H9 (cell line): ENCODE measurements at regions not wholly inside any gene's neighbourhood (a gene's known extent, or its start where the extent isn't known, plus 50 kb on each side); places are given as distances from the start of the nearest gene placed in this dataset.
A peak's percentile ranks its signal among the peaks of the same experiment; 100 is the strongest.

Experiments used
- DNase-seq: peaks from one replicate; pipeline ENCODE4 v3.0.0-alpha.2; 2017
- H2AFZ ChIP-seq: one replicate; pipeline ENCODE4 v1.6.1; 2013; ENCODE audit warnings: mild to moderate bottlenecking, low read length, control low read depth, moderate library complexity
- H2AK5ac ChIP-seq: 2 replicates; pipeline ENCODE4 v1.6.1; 2013; ENCODE audit warnings: low read length, control low read depth, mixed read lengths; ENCODE audit not compliant: insufficient read length
- H2BK120ac ChIP-seq: one replicate; pipeline ENCODE4 v1.6.1; 2013; ENCODE audit warnings: low read depth, mild to moderate bottlenecking, low read length, control low read depth, inconsistent platforms; ENCODE audit not compliant: poor library complexity, severe bottlenecking
- H2BK12ac ChIP-seq: 2 replicates; pipeline ENCODE4 v1.6.1; 2013; ENCODE audit warnings: low read length, control low read depth, mixed read lengths, low read depth; ENCODE audit not compliant: insufficient read length
- H2BK15ac ChIP-seq: 2 replicates; pipeline ENCODE4 v1.6.1; 2013; ENCODE audit warnings: low read depth, low read length, control low read depth
- H2BK20ac ChIP-seq: one replicate; pipeline ENCODE4 v1.6.1; 2013; ENCODE audit warnings: low read depth, mild to moderate bottlenecking, low read length, control low read depth, inconsistent platforms; ENCODE audit not compliant: poor library complexity, severe bottlenecking
- H2BK5ac ChIP-seq: 2 replicates; pipeline ENCODE4 v1.6.1; 2013; ENCODE audit warnings: low read length, control low read depth, mixed read lengths; ENCODE audit not compliant: insufficient read length
- H3K14ac ChIP-seq: 2 replicates; pipeline ENCODE4 v1.6.1; 2013; ENCODE audit warnings: low read length, control low read depth; ENCODE audit not compliant: insufficient read depth
- H3K18ac ChIP-seq: 2 replicates; pipeline ENCODE4 v1.6.1; 2013; ENCODE audit warnings: low read depth, mild to moderate bottlenecking, mixed read lengths, low read length, control low read depth; ENCODE audit not compliant: insufficient read length
- H3K23ac ChIP-seq: 2 replicates; pipeline ENCODE4 v1.6.1; 2013; ENCODE audit warnings: low read length, control low read depth, mixed read lengths, low read depth; ENCODE audit not compliant: insufficient read length
- H3K23me2 ChIP-seq: 2 replicates; pipeline ENCODE4 v1.6.1; 2013; ENCODE audit warnings: low read depth, mild to moderate bottlenecking, mixed read lengths, low read length, control low read depth; ENCODE audit not compliant: insufficient read length, poor library complexity, severe bottlenecking
- H3K27ac ChIP-seq: 2 replicates; pipeline ENCODE4 v1.5.1; 2013; ENCODE audit warnings: low read length, control low read depth, mixed read lengths, low read depth; ENCODE audit not compliant: insufficient read length
- H3K27me3 ChIP-seq: 2 replicates; pipeline ENCODE4 v1.6.1; 2013; ENCODE audit warnings: low read length, control low read depth, inconsistent platforms; ENCODE audit not compliant: insufficient read depth
- H3K4ac ChIP-seq: 2 replicates; pipeline ENCODE4 v1.6.1; 2013; ENCODE audit warnings: low read depth, mild to moderate bottlenecking, control low read depth, inconsistent platforms, low read length, moderate library complexity
- H3K4me1 ChIP-seq: 2 replicates; pipeline ENCODE4 v1.6.1; 2013; ENCODE audit warnings: low read length, control low read depth, inconsistent platforms; ENCODE audit not compliant: insufficient read depth
- H3K4me2 ChIP-seq: 2 replicates; pipeline ENCODE4 v1.6.1; 2013; ENCODE audit warnings: low read length, control low read depth, mixed read lengths; ENCODE audit not compliant: insufficient read length, insufficient read depth
- H3K56ac ChIP-seq: 2 replicates; pipeline ENCODE4 v1.6.1; 2013; ENCODE audit warnings: low read depth, mild to moderate bottlenecking, mixed read lengths, low read length, control low read depth; ENCODE audit not compliant: insufficient read length
- H3K79me1 ChIP-seq: 2 replicates; pipeline ENCODE4 v1.6.1; 2013; ENCODE audit warnings: low read depth, mild to moderate bottlenecking, moderate library complexity, low read length, control low read depth, inconsistent platforms; ENCODE audit not compliant: insufficient read depth, poor library complexity, severe bottlenecking
- H3K79me2 ChIP-seq: 2 replicates; pipeline ENCODE4 v1.6.1; 2013; ENCODE audit warnings: low read length, control low read depth, inconsistent platforms; ENCODE audit not compliant: insufficient read depth
- H3K9ac ChIP-seq: 2 replicates; pipeline ENCODE4 v1.6.1; 2013; ENCODE audit warnings: low read length, control low read depth, mixed read lengths; ENCODE audit not compliant: insufficient read length; ENCODE audit errors: extremely low read depth
- H3K9me3 ChIP-seq: one replicate; pipeline ENCODE4 v1.6.1; 2013; ENCODE audit warnings: low read depth, low read length, inconsistent platforms; ENCODE audit not compliant: control insufficient read depth
- H3T11ph ChIP-seq: one replicate; pipeline ENCODE4 v1.6.1; 2013; ENCODE audit warnings: mild to moderate bottlenecking, low read length, control low read depth, inconsistent platforms
- H4K20me1 ChIP-seq: one replicate; pipeline ENCODE4 v1.6.1; 2013; ENCODE audit not compliant: control insufficient read depth, insufficient read length, insufficient read depth
- H4K5ac ChIP-seq: 2 replicates; pipeline ENCODE4 v1.6.1; 2013; ENCODE audit warnings: low read depth, mild to moderate bottlenecking, mixed read lengths, low read length, control low read depth; ENCODE audit not compliant: insufficient read length
- H4K8ac ChIP-seq: replicated peaks from 2 replicates; pipeline ENCODE4 v1.6.1; 2013; ENCODE audit warnings: low read length, control low read depth, mixed read lengths, low read depth; ENCODE audit not compliant: insufficient read length
- H4K91ac ChIP-seq: 2 replicates; pipeline ENCODE4 v1.6.1; 2013; ENCODE audit warnings: low read depth, mild to moderate bottlenecking, moderate library complexity, mixed read lengths, low read length, control low read depth; ENCODE audit not compliant: insufficient read length
- H3K27ac Mint-ChIP-seq, 3 experiments: 2 replicates in 2 of 3; 3 replicates in 1 of 3; pipeline ENCODE4 v1.8.0; 2020 to 2021; ENCODE audit warnings: mixed read lengths in 3 of 3, mild to moderate bottlenecking in 1 of 3, moderate library complexity in 1 of 3
- H3K27me3 Mint-ChIP-seq: 2 replicates; pipeline ENCODE4 v1.8.0; 2021; ENCODE audit warnings: low read depth, mild to moderate bottlenecking, moderate library complexity, mixed read lengths
- H3K36me3 Mint-ChIP-seq, 3 experiments: 2 replicates in 2 of 3; 3 replicates in 1 of 3; pipeline ENCODE4 v1.8.0; 2020 to 2021; ENCODE audit warnings: low read depth in 3 of 3, mixed read lengths in 3 of 3; ENCODE audit not compliant: insufficient read depth in 1 of 3
- H3K4me1 Mint-ChIP-seq, 2 experiments: 2 replicates each; pipeline ENCODE4 v1.8.0; 2020; ENCODE audit warnings: mixed read lengths in 2 of 2
- H3K4me3 Mint-ChIP-seq, 2 experiments: 2 replicates in 1 of 2; 3 replicates in 1 of 2; pipeline ENCODE4 v1.8.0; 2020 to 2021; ENCODE audit warnings: mild to moderate bottlenecking in 2 of 2, mixed read lengths in 2 of 2, moderate library complexity in 1 of 2
- H3K9me3 Mint-ChIP-seq, 2 experiments: 2 replicates in 1 of 2; 3 replicates in 1 of 2; pipeline ENCODE4 v1.8.0; 2020; ENCODE audit warnings: mild to moderate bottlenecking in 2 of 2, mixed read lengths in 2 of 2, moderate library complexity in 1 of 2
- whole genome bisulfite sequencing: extraction: QIAGEN DNeasy Blood & Tissue Kit; methylation state at CpG from one replicate; pipeline ENCODE4 v1.1.7; 2013; ENCODE audit warnings: missing lambda C conversion rate, low lambda C conversion rate, mixed read lengths; ENCODE audit not compliant: insufficient read length; ENCODE audit errors: extremely low coverage; 5-methylcytosine and 5-hydroxymethylcytosine counted together
- TF ChIP-seq, protein P1 (sequence below): fragments of 200-600 bp; sonication (generic); conservative IDR thresholded peaks from 3 replicates; pipeline ENCODE4 v1.8.0; 2021; ENCODE audit warnings: antibody characterized with exemption, mild to moderate bottlenecking

DNA sequence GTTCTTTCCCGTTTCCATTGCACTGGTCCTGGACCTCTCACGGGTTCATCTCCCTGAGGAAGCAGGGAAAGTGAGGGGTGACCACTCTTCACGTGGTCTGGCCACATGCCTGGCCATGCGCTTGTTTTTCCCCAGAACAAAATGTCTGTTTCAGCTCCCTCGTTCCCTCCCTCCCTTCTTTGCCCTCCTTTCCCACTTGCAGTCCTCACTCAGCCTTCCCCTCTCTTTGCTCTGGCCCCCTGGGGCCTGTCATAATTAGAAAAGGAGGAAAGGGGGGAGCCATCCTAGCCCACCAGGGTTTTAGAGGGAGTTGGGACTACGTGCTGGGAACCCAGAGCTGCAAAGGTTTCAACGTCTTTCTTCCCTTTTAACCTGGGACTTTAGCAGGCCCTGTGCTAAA, 52.8 kb upstream of the CADM1 start:
- WGBS: no CpG with 5 or more reads among the region's 7 CpGs

More for the DNA sequence above, 52.8 kb upstream of the CADM1 start:
- Mint-ChIP-seq H3K27me3 (peaks cover 9% of the 10 kb centered on the region), H3K36me3 (peaks cover 0 to 4% (median 2%) of the 10 kb centered on the region in 3 experiments; a peak in 4 of 7 replicates), H3K4me1 (peaks cover 14 to 27% of the 10 kb centered on the region in 2 experiments), H3K9me3 (peaks cover 2% of the 10 kb centered on the region in 2 experiments; a peak in 4 of 5 replicates), H3K27ac (peak overlapping the region in 1 of 3 experiments; percentile 35; a peak in 1 of 7 replicates), H3K4me3 (no peak overlapping the region)
- no peak overlapping the region for H3K23ac ChIP-seq
- no peak overlapping the region for H3T11ph ChIP-seq
- no peak overlapping the region for H4K8ac ChIP-seq
- no peak overlapping the region for H4K91ac ChIP-seq
- no peak overlapping the region for H3K4me2 ChIP-seq
- TF ChIP-seq, protein P1, sequence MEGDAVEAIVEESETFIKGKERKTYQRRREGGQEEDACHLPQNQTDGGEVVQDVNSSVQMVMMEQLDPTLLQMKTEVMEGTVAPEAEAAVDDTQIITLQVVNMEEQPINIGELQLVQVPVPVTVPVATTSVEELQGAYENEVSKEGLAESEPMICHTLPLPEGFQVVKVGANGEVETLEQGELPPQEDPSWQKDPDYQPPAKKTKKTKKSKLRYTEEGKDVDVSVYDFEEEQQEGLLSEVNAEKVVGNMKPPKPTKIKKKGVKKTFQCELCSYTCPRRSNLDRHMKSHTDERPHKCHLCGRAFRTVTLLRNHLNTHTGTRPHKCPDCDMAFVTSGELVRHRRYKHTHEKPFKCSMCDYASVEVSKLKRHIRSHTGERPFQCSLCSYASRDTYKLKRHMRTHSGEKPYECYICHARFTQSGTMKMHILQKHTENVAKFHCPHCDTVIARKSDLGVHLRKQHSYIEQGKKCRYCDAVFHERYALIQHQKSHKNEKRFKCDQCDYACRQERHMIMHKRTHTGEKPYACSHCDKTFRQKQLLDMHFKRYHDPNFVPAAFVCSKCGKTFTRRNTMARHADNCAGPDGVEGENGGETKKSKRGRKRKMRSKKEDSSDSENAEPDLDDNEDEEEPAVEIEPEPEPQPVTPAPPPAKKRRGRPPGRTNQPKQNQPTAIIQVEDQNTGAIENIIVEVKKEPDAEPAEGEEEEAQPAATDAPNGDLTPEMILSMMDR: no peak
- no peaks in the 10 kb centered on the region for H3K27me3 ChIP-seq
- no peaks in the 10 kb centered on the region for H3K79me1 ChIP-seq
- H2BK20ac ChIP-seq: no peak overlapping the region
- H3K27ac ChIP-seq: no peak overlapping the region
- H3K79me2 ChIP-seq: no peaks in the 10 kb centered on the region
- H3K9me3 ChIP-seq: no peaks in the 10 kb centered on the region
- H3K18ac ChIP-seq: no peak overlapping the region
- no peaks in the 10 kb centered on the region for H3K4me1 ChIP-seq
- H4K5ac ChIP-seq: no peak overlapping the region
- no peak for DNase-seq
- H2BK5ac ChIP-seq: no peak overlapping the region
- H2BK15ac ChIP-seq: no peak overlapping the region
- no peak overlapping the region for H2BK12ac ChIP-seq
- H3K14ac ChIP-seq: no peak overlapping the region
- H4K20me1 ChIP-seq: no peaks in the 10 kb centered on the region
- no peak overlapping the region for H3K56ac ChIP-seq
- H2AFZ ChIP-seq: no peak overlapping the region
- H2BK120ac ChIP-seq: no peak overlapping the region
- no peaks in the 10 kb centered on the region for H3K23me2 ChIP-seq
- H3K9ac ChIP-seq: no peak overlapping the region
- no peak overlapping the region for H3K4ac ChIP-seq
- no peak overlapping the region for H2AK5ac ChIP-seq
